ENCODE measurements at regions not wholly inside any gene's neighbourhood (a gene's known extent, or its start where the extent isn't known, plus 50 kb on each side); places are given as distances from the start of the nearest gene placed in this dataset.

GRCh38 chr10:10503772-10504171, 513.9 kb upstream of the CELF2 start:
- no peak overlapping the region for H3K9ac ChIP-seq (ENCODE audit: low read length in 5 of 5)
- no peaks in the 10 kb centered on the region for H3K27me3 ChIP-seq (ENCODE audit: control insufficient read depth in 5 of 5, insufficient read depth in 4 of 5, low read length in 5 of 5)

GRCh38 chr10:10508211-10508610, 509.5 kb upstream of the CELF2 start:
- Histone ChIP-seq H3K4me3 (ENCODE audit: low read depth in 1 of 5, low read length in 5 of 5) (no peak overlapping the region), H3K9ac (ENCODE audit: low read length in 5 of 5) (no peak overlapping the region), H3K4me1 (ENCODE audit: control insufficient read depth in 5 of 5, insufficient read depth in 5 of 5, low read length in 5 of 5) (no peaks in the 10 kb centered on the region), H3K9me3 (ENCODE audit: control insufficient read depth in 5 of 5, low read length in 5 of 5) (peaks cover 0 to 7% (median 5%) of the 10 kb centered on the region in 5 donors), H3K36me3 (ENCODE audit: control insufficient read depth in 5 of 5, insufficient read depth in 5 of 5, low read length in 5 of 5) (no peaks in the 10 kb centered on the region), H3K27me3 (ENCODE audit: control insufficient read depth in 5 of 5, insufficient read depth in 4 of 5, low read length in 5 of 5) (no peaks in the 10 kb centered on the region), H3K27ac (ENCODE audit: low read depth, low read length) (no peak overlapping the region)

More at GRCh38 chr10:10503772-10504171, 513.9 kb upstream of the CELF2 start:
- no peak overlapping the region for H3K27ac ChIP-seq (ENCODE audit: low read depth, low read length)
- H3K4me1 ChIP-seq (ENCODE audit: control insufficient read depth in 5 of 5, insufficient read depth in 5 of 5, low read length in 5 of 5), result no peaks in the 10 kb centered on the region
- H3K36me3 ChIP-seq (ENCODE audit: control insufficient read depth in 5 of 5, insufficient read depth in 5 of 5, low read length in 5 of 5), result no peaks in the 10 kb centered on the region
- no peak overlapping the region for H3K4me3 ChIP-seq (ENCODE audit: low read depth in 1 of 5, low read length in 5 of 5)
- H3K9me3 ChIP-seq (ENCODE audit: control insufficient read depth in 5 of 5, low read length in 5 of 5), result peaks cover 0 to 3% (median 2%) of the 10 kb centered on the region in 5 donors

GRCh38 chr10:10510179-10510578, 507.5 kb upstream of the CELF2 start:
- no peaks in the 10 kb centered on the region for H3K27me3 ChIP-seq (ENCODE audit: control insufficient read depth in 5 of 5, insufficient read depth in 4 of 5, low read length in 5 of 5)
- H3K4me1 ChIP-seq (ENCODE audit: control insufficient read depth in 5 of 5, insufficient read depth in 5 of 5, low read length in 5 of 5), result peaks cover 0 to 1% (median 0%) of the 10 kb centered on the region in 5 donors
- H3K9me3 ChIP-seq (ENCODE audit: control insufficient read depth in 5 of 5, low read length in 5 of 5), result peaks cover 0 to 7% (median 2%) of the 10 kb centered on the region in 5 donors
- no peak overlapping the region for H3K4me3 ChIP-seq (ENCODE audit: low read depth in 1 of 5, low read length in 5 of 5)
- H3K27ac ChIP-seq (ENCODE audit: low read depth, low read length), result no peak overlapping the region
- no peak overlapping the region for H3K9ac ChIP-seq (ENCODE audit: low read length in 5 of 5)
- H3K36me3 ChIP-seq (ENCODE audit: control insufficient read depth in 5 of 5, insufficient read depth in 5 of 5, low read length in 5 of 5), result no peaks in the 10 kb centered on the region

GRCh38 chr10:10513067-10513466, 504.6 kb upstream of the CELF2 start:
- Histone ChIP-seq H3K9ac (ENCODE audit: low read length in 5 of 5) (no peak overlapping the region), H3K4me1 (ENCODE audit: control insufficient read depth in 5 of 5, insufficient read depth in 5 of 5, low read length in 5 of 5) (peaks cover 0 to 7% (median 4%) of the 10 kb centered on the region in 5 donors), H3K27ac (ENCODE audit: low read depth, low read length) (no peak overlapping the region), H3K4me3 (ENCODE audit: low read depth in 1 of 5, low read length in 5 of 5) (no peak overlapping the region), H3K36me3 (ENCODE audit: control insufficient read depth in 5 of 5, insufficient read depth in 5 of 5, low read length in 5 of 5) (no peaks in the 10 kb centered on the region), H3K27me3 (ENCODE audit: control insufficient read depth in 5 of 5, insufficient read depth in 4 of 5, low read length in 5 of 5) (no peaks in the 10 kb centered on the region), H3K9me3 (ENCODE audit: control insufficient read depth in 5 of 5, low read length in 5 of 5) (peaks cover 0 to 5% (median 2%) of the 10 kb centered on the region in 5 donors)

GRCh38 chr10:10513898-10514297, 503.8 kb upstream of the CELF2 start:
- Histone ChIP-seq H3K4me1 (ENCODE audit: control insufficient read depth in 5 of 5, insufficient read depth in 5 of 5, low read length in 5 of 5) (peaks cover 0 to 7% (median 4%) of the 10 kb centered on the region in 5 donors), H3K27ac (ENCODE audit: low read depth, low read length) (no peak overlapping the region), H3K36me3 (ENCODE audit: control insufficient read depth in 5 of 5, insufficient read depth in 5 of 5, low read length in 5 of 5) (no peaks in the 10 kb centered on the region), H3K9ac (ENCODE audit: low read length in 5 of 5) (no peak overlapping the region), H3K27me3 (ENCODE audit: control insufficient read depth in 5 of 5, insufficient read depth in 4 of 5, low read length in 5 of 5) (no peaks in the 10 kb centered on the region), H3K4me3 (ENCODE audit: low read depth in 1 of 5, low read length in 5 of 5) (no peak overlapping the region), H3K9me3 (ENCODE audit: control insufficient read depth in 5 of 5, low read length in 5 of 5) (peaks cover 0 to 5% (median 2%) of the 10 kb centered on the region in 5 donors)

- Histone ChIP-seq H3K4me1 (ENCODE audit: control insufficient read depth in 5 of 5, insufficient read depth in 5 of 5, low read length in 5 of 5) (peaks cover 0 to 7% (median 4%) of the 10 kb centered on the region in 5 donors), H3K9me3 (ENCODE audit: control insufficient read depth in 5 of 5, low read length in 5 of 5) (no peaks in the 10 kb centered on the region), H3K27me3 (ENCODE audit: control insufficient read depth in 5 of 5, insufficient read depth in 4 of 5, low read length in 5 of 5) (no peaks in the 10 kb centered on the region), H3K9ac (ENCODE audit: low read length in 5 of 5) (no peak overlapping the region), H3K27ac (ENCODE audit: low read depth, low read length) (no peak overlapping the region), H3K4me3 (ENCODE audit: low read depth in 1 of 5, low read length in 5 of 5) (no peak overlapping the region), H3K36me3 (ENCODE audit: control insufficient read depth in 5 of 5, insufficient read depth in 5 of 5, low read length in 5 of 5) (no peaks in the 10 kb centered on the region)
Observed at GRCh38 chr10:10514797-10515196, 502.9 kb upstream of the CELF2 start.

GRCh38 chr10:10515479-10516204, 502.0 kb upstream of the CELF2 start:
- H3K27ac ChIP-seq (ENCODE audit: low read depth, low read length), result no peak overlapping the region
- H3K27me3 ChIP-seq (ENCODE audit: control insufficient read depth in 5 of 5, insufficient read depth in 4 of 5, low read length in 5 of 5), result no peaks in the 10 kb centered on the region
- no peaks in the 10 kb centered on the region for H3K36me3 ChIP-seq (ENCODE audit: control insufficient read depth in 5 of 5, insufficient read depth in 5 of 5, low read length in 5 of 5)
- H3K9me3 ChIP-seq (ENCODE audit: control insufficient read depth in 5 of 5, low read length in 5 of 5), result no peaks in the 10 kb centered on the region
- H3K4me1 ChIP-seq (ENCODE audit: control insufficient read depth in 5 of 5, insufficient read depth in 5 of 5, low read length in 5 of 5), result peaks cover 0 to 7% (median 4%) of the 10 kb centered on the region in 5 donors
- H3K9ac ChIP-seq (ENCODE audit: low read length in 5 of 5), result no peak overlapping the region
- H3K4me3 ChIP-seq (ENCODE audit: low read depth in 1 of 5, low read length in 5 of 5), result peak overlapping the region in 4 of 5 donors; percentile 24 to 43 (median 29)

- Histone ChIP-seq H3K9me3 (ENCODE audit: control insufficient read depth in 5 of 5, low read length in 5 of 5) (no peaks in the 10 kb centered on the region), H3K9ac (ENCODE audit: low read length in 5 of 5) (no peak overlapping the region), H3K27me3 (ENCODE audit: control insufficient read depth in 5 of 5, insufficient read depth in 4 of 5, low read length in 5 of 5) (no peaks in the 10 kb centered on the region), H3K27ac (ENCODE audit: low read depth, low read length) (no peak overlapping the region), H3K4me1 (ENCODE audit: control insufficient read depth in 5 of 5, insufficient read depth in 5 of 5, low read length in 5 of 5) (peaks cover 0 to 7% (median 4%) of the 10 kb centered on the region in 5 donors), H3K4me3 (ENCODE audit: low read depth in 1 of 5, low read length in 5 of 5) (no peak overlapping the region), H3K36me3 (ENCODE audit: control insufficient read depth in 5 of 5, insufficient read depth in 5 of 5, low read length in 5 of 5) (no peaks in the 10 kb centered on the region)
Observed at GRCh38 chr10:10516346-10517130, 501.1 kb upstream of the CELF2 start.

GRCh38 chr10:10517866-10518265, 499.8 kb upstream of the CELF2 start:
- H3K27ac ChIP-seq (ENCODE audit: low read depth, low read length), result no peak overlapping the region
- H3K36me3 ChIP-seq (ENCODE audit: control insufficient read depth in 5 of 5, insufficient read depth in 5 of 5, low read length in 5 of 5), result no peaks in the 10 kb centered on the region
- H3K4me3 ChIP-seq (ENCODE audit: low read depth in 1 of 5, low read length in 5 of 5), result no peak overlapping the region
- H3K27me3 ChIP-seq (ENCODE audit: control insufficient read depth in 5 of 5, insufficient read depth in 4 of 5, low read length in 5 of 5), result no peaks in the 10 kb centered on the region
- H3K4me1 ChIP-seq (ENCODE audit: control insufficient read depth in 5 of 5, insufficient read depth in 5 of 5, low read length in 5 of 5), result peaks cover 0 to 7% (median 4%) of the 10 kb centered on the region in 5 donors
- H3K9ac ChIP-seq (ENCODE audit: low read length in 5 of 5), result no peak overlapping the region
- no peaks in the 10 kb centered on the region for H3K9me3 ChIP-seq (ENCODE audit: control insufficient read depth in 5 of 5, low read length in 5 of 5)

- Histone ChIP-seq H3K4me3 (ENCODE audit: low read depth in 1 of 5, low read length in 5 of 5) (no peak overlapping the region), H3K9me3 (ENCODE audit: control insufficient read depth in 5 of 5, low read length in 5 of 5) (no peaks in the 10 kb centered on the region), H3K4me1 (ENCODE audit: control insufficient read depth in 5 of 5, insufficient read depth in 5 of 5, low read length in 5 of 5) (peaks cover 0 to 7% (median 4%) of the 10 kb centered on the region in 5 donors), H3K36me3 (ENCODE audit: control insufficient read depth in 5 of 5, insufficient read depth in 5 of 5, low read length in 5 of 5) (no peaks in the 10 kb centered on the region), H3K27me3 (ENCODE audit: control insufficient read depth in 5 of 5, insufficient read depth in 4 of 5, low read length in 5 of 5) (no peaks in the 10 kb centered on the region), H3K9ac (ENCODE audit: low read length in 5 of 5) (no peak overlapping the region), H3K27ac (ENCODE audit: low read depth, low read length) (no peak overlapping the region)
Observed at GRCh38 chr10:10519674-10520073, 498.0 kb upstream of the CELF2 start.
